ENCODE measurements at regions not wholly inside any gene's neighbourhood (a gene's known extent, or its start where the extent isn't known, plus 50 kb on each side); places are given as distances from the start of the nearest gene placed in this dataset.

DNA sequence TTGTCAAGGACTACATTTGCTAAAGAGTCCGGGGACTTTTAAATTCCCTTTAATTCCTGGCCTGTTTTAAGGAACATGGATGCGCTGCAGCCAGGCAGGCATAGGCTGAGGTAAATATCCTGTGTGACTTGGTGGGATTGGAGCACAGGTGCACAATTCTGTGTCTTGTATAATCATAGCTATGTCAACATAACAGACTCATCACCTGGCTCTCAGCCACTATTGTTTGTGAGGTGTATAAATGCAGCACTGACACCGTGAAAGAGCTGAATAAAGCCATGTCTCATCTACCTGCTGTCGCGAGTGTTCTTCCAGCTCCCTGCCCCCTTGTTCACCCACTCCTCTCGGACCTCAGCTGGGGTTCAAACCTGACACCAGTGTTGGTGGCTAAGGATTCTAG is 109.7 kb downstream of the MFSD1 start:
- no peaks in the 10 kb centered on the region for H3K36me3 ChIP-seq
- intact Hi-C loops (cut with DNase I): no loop called here
- H3K27ac ChIP-seq: no peak overlapping the region
- no peak overlapping the region for H3K4me3 ChIP-seq
- DNase-seq (no peak), ATAC-seq (no peak)
- no peaks in the 10 kb centered on the region for H3K4me1 ChIP-seq
- TF ChIP-seq, protein P1, sequence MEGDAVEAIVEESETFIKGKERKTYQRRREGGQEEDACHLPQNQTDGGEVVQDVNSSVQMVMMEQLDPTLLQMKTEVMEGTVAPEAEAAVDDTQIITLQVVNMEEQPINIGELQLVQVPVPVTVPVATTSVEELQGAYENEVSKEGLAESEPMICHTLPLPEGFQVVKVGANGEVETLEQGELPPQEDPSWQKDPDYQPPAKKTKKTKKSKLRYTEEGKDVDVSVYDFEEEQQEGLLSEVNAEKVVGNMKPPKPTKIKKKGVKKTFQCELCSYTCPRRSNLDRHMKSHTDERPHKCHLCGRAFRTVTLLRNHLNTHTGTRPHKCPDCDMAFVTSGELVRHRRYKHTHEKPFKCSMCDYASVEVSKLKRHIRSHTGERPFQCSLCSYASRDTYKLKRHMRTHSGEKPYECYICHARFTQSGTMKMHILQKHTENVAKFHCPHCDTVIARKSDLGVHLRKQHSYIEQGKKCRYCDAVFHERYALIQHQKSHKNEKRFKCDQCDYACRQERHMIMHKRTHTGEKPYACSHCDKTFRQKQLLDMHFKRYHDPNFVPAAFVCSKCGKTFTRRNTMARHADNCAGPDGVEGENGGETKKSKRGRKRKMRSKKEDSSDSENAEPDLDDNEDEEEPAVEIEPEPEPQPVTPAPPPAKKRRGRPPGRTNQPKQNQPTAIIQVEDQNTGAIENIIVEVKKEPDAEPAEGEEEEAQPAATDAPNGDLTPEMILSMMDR (IDR thresholded peaks at IDR 0.05): no peak
- H3K27me3 ChIP-seq (ENCODE audit: low read depth): no peaks in the 10 kb centered on the region
- no peaks in the 10 kb centered on the region for H3K9me3 ChIP-seq

DNA sequence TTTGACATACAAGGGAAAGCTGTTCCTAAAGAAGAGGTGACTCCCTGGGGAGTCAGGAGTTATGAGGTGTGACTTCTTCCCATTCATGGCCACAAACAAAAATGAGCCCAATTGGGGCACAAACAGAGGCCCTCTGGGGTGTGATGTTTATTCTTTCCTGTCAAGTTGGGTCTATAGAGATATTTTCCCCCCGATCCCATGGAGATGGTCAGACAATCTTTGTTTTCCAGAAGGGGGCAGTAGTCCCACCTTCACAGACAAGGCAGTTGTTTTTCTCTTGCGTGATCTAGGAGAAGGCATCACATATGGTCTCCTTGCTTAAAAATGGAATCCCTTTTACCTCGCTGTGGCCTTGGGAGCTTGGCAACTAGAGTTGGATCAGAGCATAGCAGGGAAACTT is 110.3 kb downstream of the MFSD1 start:
- ATAC-seq (no peak), DNase-seq (no peak)
- Histone ChIP-seq H3K4me3 (no peak overlapping the region), H3K9me3 (no peaks in the 10 kb centered on the region), H3K4me1 (no peaks in the 10 kb centered on the region), H3K27ac (no peak overlapping the region), H3K36me3 (no peaks in the 10 kb centered on the region), H3K27me3 (ENCODE audit: low read depth) (no peaks in the 10 kb centered on the region)
- intact Hi-C loops (cut with DNase I): no loop called here
- TF ChIP-seq, protein P1 (IDR thresholded peaks at IDR 0.05): no peak

DNA sequence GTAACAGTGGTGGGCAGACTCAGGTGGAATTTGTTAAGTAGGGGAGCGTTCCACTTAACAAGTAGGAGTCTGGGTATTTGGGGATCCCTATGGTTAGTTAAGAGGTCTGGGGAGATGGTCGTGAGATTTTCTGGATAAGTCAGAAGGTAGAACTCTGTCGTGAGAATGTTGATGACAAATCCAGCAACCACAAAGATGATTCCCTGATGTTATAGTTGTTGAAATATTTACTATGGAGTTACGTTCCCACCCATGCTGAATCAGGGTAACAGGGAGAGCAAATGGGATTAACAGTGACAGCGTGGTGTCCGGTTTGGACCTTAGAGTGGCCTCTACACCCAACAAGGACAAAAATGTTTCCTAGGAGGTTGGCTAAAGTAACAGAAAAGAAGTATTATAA is 110.8 kb downstream of the MFSD1 start:
- H3K36me3 ChIP-seq: no peaks in the 10 kb centered on the region
- ATAC-seq (no peak), DNase-seq (no peak)
- intact Hi-C loops (cut with DNase I): no loop called here
- no peak overlapping the region for H3K4me3 ChIP-seq
- no peaks in the 10 kb centered on the region for H3K27me3 ChIP-seq (ENCODE audit: low read depth)
- H3K27ac ChIP-seq: no peak overlapping the region
- no peaks in the 10 kb centered on the region for H3K4me1 ChIP-seq
- no peaks in the 10 kb centered on the region for H3K9me3 ChIP-seq
- TF ChIP-seq, protein P1 (IDR thresholded peaks at IDR 0.05): no peak

DNA sequence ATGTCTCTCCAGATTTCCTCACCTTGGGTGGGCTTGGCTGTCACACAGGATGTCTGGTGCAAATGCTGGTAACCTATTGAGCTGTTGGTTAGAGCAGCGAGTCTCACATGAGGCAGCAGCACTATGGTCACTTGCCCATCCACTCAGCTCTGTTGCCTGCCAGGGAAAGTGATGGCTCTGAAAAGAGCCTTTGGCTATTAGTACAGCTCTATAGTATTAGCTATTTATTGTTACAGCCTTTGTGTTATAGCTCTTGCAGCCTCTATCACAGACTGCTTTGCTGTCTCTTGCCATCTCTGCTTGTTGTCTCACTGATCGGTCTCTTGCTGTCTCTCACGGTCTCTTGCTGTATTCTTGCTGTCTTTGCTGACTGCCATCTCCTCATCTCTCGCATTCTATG is 114.3 kb downstream of the MFSD1 start:
- H3K36me3 ChIP-seq: no peaks in the 10 kb centered on the region
- intact Hi-C loops (cut with DNase I): no loop called here
- TF ChIP-seq, protein P1 (IDR thresholded peaks at IDR 0.05): no peak

GRCh38 chr3:158918008-158918407 is 116.2 kb downstream of the MFSD1 start:
- H3K9me3 ChIP-seq: no peaks in the 10 kb centered on the region
- intact Hi-C loops (cut with DNase I): no loop called here
- no peak overlapping the region for H3K4me3 ChIP-seq

More for the DNA sequence above, 114.3 kb downstream of the MFSD1 start:
- Histone ChIP-seq H3K27ac (no peak overlapping the region), H3K4me1 (no peaks in the 10 kb centered on the region), H3K27me3 (ENCODE audit: low read depth) (no peaks in the 10 kb centered on the region), H3K4me3 (no peak overlapping the region), H3K9me3 (no peaks in the 10 kb centered on the region)
- no peak for ATAC-seq
- DNase-seq: no peak

More at GRCh38 chr3:158918008-158918407, 116.2 kb downstream of the MFSD1 start:
- Histone ChIP-seq H3K27me3 (ENCODE audit: low read depth) (no peaks in the 10 kb centered on the region), H3K4me1 (no peaks in the 10 kb centered on the region), H3K36me3 (no peaks in the 10 kb centered on the region), H3K27ac (no peak overlapping the region)
- ATAC-seq (peak; percentile 64 to 67), DNase-seq (no peak)
- TF ChIP-seq, protein P1 (IDR thresholded peaks at IDR 0.05): peak; percentile 43
